ENCODE measurements at regions not wholly inside any gene's neighbourhood (a gene's known extent, or its start where the extent isn't known, plus 50 kb on each side); places are given as distances from the start of the nearest gene placed in this dataset.
"Not testable (repeated sequence)": the region's sequence is repeated elsewhere in the genome, so short reads cannot be mapped to it uniquely, and the experiment has no call there.

DNA sequence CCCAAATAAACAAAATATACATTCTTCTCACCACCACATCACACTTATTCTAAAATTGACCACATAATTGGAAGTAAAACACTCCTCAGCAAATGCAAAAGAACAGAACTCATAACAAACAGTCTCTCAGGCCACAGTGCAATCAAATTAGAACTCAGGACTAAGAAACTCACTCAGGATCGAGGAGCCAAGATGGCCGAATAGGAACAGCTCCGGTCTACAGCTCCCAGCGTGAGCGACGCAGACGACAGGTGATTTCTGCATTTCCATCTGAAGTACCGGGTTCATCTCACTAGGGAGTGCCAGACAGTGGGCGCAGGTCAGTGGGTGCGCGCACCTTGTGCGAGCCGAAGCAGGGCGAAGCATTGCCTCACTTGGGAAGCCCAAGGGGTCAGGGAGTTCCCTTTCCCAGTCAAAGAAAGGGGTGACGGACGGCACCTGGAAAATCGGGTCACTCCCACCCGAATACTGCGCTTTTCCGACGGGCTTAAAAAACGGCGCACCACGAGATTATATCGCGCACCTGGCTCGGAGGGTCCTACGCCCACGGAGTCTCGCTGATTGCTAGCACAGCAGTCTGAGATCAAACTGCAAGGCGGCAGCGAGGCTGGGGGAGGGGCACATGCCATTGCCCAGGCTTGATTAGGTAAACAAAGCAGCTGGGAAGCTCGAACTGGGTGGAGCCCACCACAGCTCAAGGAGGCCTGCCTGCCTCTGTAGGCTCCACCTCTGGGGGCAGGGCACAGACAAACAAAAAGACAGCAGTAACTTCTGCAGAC, 183.2 kb downstream of the ETV1 start:
- not testable (repeated sequence) for H3K9me3 ChIP-seq (ENCODE audit: control insufficient read depth in 4 of 4, low read length in 3 of 4); DNase-seq (ENCODE audit: low spot score); H3K4me3 ChIP-seq (ENCODE audit: low read depth in 1 of 3, low read length in 3 of 3); H3K4me1 ChIP-seq (ENCODE audit: control insufficient read depth in 4 of 4, insufficient read depth in 4 of 4, low read length in 3 of 4); H3K27ac ChIP-seq (ENCODE audit: low read depth in 1 of 2, low read length in 2 of 2); H3K9ac ChIP-seq (ENCODE audit: low read depth in 1 of 2, low read length in 2 of 2); H3K27me3 ChIP-seq (ENCODE audit: control insufficient read depth in 4 of 4, insufficient read depth in 4 of 4, low read length in 3 of 4); H3K36me3 ChIP-seq (ENCODE audit: control insufficient read depth in 4 of 4, insufficient read depth in 3 of 4, low read depth in 1 of 4, low read length in 3 of 4)
- 84% methylated on average over 33 of the region's 33 CpGs for WGBS
- TF ChIP-seq RAD21 (IDR thresholded peaks at IDR 0.05) = peak in 1 of 2 donors; percentile 42

GRCh38 chr7:13817230-13817629, 172.2 kb downstream of the ETV1 start:
- H3K27me3 ChIP-seq (ENCODE audit: control insufficient read depth in 4 of 4, insufficient read depth in 4 of 4, low read length in 3 of 4); H3K4me3 ChIP-seq (ENCODE audit: low read depth in 1 of 3, low read length in 3 of 3); H3K27ac ChIP-seq (ENCODE audit: low read depth in 1 of 2, low read length in 2 of 2); DNase-seq (ENCODE audit: low spot score); H3K36me3 ChIP-seq (ENCODE audit: control insufficient read depth in 4 of 4, insufficient read depth in 3 of 4, low read depth in 1 of 4, low read length in 3 of 4); H3K4me1 ChIP-seq (ENCODE audit: control insufficient read depth in 4 of 4, insufficient read depth in 4 of 4, low read length in 3 of 4); H3K9ac ChIP-seq (ENCODE audit: low read depth in 1 of 2, low read length in 2 of 2); H3K9me3 ChIP-seq (ENCODE audit: control insufficient read depth in 4 of 4, low read length in 3 of 4): not testable (repeated sequence)

DNA sequence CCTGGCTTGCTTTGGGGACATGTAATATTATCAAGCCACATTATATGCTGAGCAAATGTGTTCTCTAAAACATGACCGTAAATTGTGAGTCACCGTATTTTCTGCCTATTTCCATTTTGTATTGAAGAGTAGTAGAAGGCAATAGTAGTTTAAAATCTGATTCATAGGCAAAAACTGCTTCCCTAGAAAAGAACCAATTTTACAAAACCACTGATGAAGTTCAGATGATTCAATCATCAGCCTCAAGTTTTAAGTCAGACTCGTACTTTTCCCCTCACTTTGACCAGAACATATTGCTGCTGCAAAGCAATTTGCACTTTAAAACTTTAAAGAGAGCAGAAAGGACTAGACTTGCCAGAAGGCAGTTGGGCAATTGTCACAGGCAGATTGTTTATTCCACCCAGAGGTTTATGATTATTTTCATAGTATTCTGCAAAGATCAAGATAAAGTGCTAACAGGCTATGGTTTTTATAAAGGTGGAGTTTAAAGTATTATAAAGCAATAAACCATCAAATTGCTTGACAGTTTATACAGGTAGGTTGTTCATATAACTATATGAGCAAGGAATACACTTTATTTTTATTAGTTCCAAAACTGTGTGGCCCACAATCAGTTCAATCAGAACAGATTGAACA, 168.2 kb downstream of the ETV1 start:
- no peak for DNase-seq (ENCODE audit: low spot score)
- Histone ChIP-seq H3K4me1 (ENCODE audit: control insufficient read depth in 4 of 4, insufficient read depth in 4 of 4, low read length in 3 of 4) (no peaks in the 10 kb centered on the region), H3K36me3 (ENCODE audit: control insufficient read depth in 4 of 4, insufficient read depth in 3 of 4, low read depth in 1 of 4, low read length in 3 of 4) (no peaks in the 10 kb centered on the region), H3K9me3 (ENCODE audit: control insufficient read depth in 4 of 4, low read length in 3 of 4) (no peaks in the 10 kb centered on the region), H3K4me3 (ENCODE audit: low read depth in 1 of 3, low read length in 3 of 3) (no peak overlapping the region), H3K27ac (ENCODE audit: low read depth in 1 of 2, low read length in 2 of 2) (no peak overlapping the region), H3K27me3 (ENCODE audit: control insufficient read depth in 4 of 4, insufficient read depth in 4 of 4, low read length in 3 of 4) (no peaks in the 10 kb centered on the region), H3K9ac (ENCODE audit: low read depth in 1 of 2, low read length in 2 of 2) (no peak overlapping the region)
- TF ChIP-seq ATF3 (IDR thresholded peaks at IDR 0.05) (no peak), EGR1 (IDR thresholded peaks at IDR 0.05; ENCODE audit: low read depth in 2 of 2) (no peak), JUND (IDR thresholded peaks at IDR 0.05) (no peak), SP1 (IDR thresholded peaks at IDR 0.05) (no peak), RAD21 (IDR thresholded peaks at IDR 0.05) (no peak), HNF4G (IDR thresholded peaks at IDR 0.05) (no peak), MAX (IDR thresholded peaks at IDR 0.05) (no peak), YY1 (IDR thresholded peaks at IDR 0.05) (no peak), NR2F2 (IDR thresholded peaks at IDR 0.05) (no peak), REST (IDR thresholded peaks at IDR 0.05) (no peak), RXRA (IDR thresholded peaks at IDR 0.05) (no peak), HNF4A (conservative IDR thresholded peaks at IDR 0.05) (no peak), FOXA2 (IDR thresholded peaks at IDR 0.05) (no peak), TAF1 (conservative IDR thresholded peaks at IDR 0.05) (no peak)
- TF ChIP-seq, protein P1, sequence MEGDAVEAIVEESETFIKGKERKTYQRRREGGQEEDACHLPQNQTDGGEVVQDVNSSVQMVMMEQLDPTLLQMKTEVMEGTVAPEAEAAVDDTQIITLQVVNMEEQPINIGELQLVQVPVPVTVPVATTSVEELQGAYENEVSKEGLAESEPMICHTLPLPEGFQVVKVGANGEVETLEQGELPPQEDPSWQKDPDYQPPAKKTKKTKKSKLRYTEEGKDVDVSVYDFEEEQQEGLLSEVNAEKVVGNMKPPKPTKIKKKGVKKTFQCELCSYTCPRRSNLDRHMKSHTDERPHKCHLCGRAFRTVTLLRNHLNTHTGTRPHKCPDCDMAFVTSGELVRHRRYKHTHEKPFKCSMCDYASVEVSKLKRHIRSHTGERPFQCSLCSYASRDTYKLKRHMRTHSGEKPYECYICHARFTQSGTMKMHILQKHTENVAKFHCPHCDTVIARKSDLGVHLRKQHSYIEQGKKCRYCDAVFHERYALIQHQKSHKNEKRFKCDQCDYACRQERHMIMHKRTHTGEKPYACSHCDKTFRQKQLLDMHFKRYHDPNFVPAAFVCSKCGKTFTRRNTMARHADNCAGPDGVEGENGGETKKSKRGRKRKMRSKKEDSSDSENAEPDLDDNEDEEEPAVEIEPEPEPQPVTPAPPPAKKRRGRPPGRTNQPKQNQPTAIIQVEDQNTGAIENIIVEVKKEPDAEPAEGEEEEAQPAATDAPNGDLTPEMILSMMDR (IDR thresholded peaks at IDR 0.05; ENCODE audit: low read depth, low read length, missing input control) = no peak
- TF ChIP-seq, protein P2, sequence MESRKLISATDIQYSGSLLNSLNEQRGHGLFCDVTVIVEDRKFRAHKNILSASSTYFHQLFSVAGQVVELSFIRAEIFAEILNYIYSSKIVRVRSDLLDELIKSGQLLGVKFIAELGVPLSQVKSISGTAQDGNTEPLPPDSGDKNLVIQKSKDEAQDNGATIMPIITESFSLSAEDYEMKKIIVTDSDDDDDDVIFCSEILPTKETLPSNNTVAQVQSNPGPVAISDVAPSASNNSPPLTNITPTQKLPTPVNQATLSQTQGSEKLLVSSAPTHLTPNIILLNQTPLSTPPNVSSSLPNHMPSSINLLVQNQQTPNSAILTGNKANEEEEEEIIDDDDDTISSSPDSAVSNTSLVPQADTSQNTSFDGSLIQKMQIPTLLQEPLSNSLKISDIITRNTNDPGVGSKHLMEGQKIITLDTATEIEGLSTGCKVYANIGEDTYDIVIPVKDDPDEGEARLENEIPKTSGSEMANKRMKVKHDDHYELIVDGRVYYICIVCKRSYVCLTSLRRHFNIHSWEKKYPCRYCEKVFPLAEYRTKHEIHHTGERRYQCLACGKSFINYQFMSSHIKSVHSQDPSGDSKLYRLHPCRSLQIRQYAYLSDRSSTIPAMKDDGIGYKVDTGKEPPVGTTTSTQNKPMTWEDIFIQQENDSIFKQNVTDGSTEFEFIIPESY (IDR thresholded peaks at IDR 0.05) = no peak
- WGBS = 80% methylated on average over 3 of the region's 3 CpGs

All from liver (tissue), 8 donors.